Activated CD4-positive, alpha-beta T cell treated with anti-CD3 and anti-CD28 coated beads for 24 hours (primary cell): ENCODE measurements at regions not wholly inside any gene's neighbourhood (a gene's known extent, or its start where the extent isn't known, plus 50 kb on each side); places are given as distances from the start of the nearest gene placed in this dataset.

ENCODE experiments used
- DNase-seq, 2 donors: peaks; one replicate each; pipeline ENCODE4 v3.0.0-alpha.2; 2020; ENCODE audit warnings: low read depth in 2 of 2

DNA sequence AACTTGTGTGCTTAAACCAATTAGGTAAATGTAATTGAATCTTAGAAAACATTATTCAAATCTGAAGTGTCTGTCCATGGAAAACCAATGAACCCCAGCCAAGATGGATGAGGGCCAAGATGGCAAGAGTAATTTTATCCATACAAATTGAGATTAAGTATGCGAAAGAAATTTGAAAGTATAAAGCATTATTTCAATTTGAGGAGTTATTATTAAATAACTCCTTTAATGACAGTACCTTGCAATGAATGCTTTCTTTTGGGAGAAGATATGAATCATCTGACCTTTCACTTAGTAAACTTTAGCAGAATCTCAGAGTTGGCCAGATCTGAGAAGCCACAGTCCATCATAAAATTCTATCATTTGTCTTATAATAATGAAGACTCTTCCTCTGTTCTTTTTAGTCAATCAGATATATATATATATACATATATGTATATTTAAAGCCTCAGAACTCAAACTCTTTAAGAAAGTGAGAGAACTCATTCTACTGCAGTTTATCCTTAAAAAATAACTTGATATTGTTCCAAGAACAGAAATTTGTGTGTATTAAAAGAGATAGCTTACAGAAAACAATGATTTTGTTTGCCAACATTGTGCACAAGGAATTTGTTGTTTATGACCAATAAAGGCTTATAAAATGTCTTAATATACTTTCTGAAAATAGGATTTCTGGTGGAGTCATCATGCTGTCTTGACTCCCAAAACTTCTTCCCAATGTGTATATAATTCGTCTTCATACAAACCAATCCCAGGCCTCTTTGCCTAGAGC is 434.8 kb upstream of the THBS1 start:
- no peak for DNase-seq

DNA sequence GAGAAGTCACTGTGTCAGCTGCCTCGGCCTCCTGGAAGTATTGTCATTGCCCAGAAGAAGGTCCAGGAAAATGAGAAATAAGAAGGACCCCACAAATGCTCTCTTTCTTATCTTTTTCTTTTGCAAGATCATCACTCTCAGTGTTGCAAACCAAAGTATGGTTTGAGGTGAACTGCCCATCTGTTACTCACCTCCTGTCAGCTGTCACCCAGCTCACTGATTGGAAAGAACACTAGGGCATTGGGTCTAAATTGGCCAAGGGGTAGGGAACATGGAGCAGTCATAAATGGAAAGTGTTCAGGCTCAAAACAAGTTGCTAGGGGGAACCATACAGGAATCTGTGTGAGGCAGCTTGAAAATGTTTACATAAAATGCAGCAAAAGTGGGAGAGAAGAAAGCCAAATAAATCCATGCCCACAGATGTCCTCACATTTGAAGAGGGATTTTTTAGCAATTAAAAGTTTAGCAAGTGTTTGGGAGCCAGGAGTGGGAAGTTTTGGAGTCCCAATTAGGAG is 431.2 kb upstream of the THBS1 start:
- DNase-seq = no peak

DNA sequence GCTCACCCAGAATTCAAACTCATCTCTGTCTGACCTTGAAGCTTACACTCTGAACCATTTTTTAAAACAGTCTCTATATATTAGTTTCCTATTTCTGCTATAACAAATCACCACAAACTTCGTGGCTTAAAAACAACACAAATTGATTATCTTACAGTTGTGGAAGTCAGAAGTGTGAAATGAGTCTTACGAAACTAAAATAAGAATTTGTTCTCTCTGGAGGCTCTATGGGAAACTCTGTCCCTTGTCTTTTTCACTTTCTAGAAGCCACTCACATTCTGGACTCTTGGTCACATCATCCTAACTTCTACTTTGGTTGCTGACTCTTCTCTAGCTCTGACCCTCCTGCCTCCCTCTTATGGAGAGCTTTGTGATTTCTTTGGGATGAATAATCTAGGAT is 429.3 kb upstream of the THBS1 start:
- no peak for DNase-seq

DNA sequence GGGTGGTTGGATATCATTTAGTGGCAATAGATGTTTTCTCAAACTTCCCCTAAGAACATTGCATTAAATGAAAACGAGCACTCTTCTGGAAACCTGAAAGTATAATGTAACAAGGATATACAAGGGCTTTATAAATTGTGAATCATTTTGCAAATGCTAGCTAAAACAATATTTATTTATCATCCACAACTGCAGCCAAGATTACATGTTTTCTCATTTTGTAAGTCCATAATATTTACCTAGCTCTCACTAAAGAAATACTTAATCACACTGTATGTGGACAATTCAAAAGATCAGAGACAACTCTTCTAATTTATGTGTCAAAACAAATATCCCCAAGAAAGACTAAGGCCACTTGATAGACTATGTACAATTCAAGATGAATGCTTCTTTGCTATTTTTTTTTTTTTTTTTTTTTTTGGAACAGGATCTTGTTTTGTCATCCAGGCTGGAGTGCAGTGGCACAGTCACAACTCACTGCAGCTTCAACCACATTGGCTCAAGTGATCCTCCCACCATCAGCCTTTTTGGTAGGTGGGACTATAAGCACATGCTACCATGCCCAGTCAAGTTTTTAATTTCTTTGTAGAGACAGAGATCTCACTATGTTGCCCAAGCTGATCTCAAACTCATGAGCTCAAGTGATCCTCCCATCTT is 427.7 kb upstream of the THBS1 start:
- no peak for DNase-seq

DNA sequence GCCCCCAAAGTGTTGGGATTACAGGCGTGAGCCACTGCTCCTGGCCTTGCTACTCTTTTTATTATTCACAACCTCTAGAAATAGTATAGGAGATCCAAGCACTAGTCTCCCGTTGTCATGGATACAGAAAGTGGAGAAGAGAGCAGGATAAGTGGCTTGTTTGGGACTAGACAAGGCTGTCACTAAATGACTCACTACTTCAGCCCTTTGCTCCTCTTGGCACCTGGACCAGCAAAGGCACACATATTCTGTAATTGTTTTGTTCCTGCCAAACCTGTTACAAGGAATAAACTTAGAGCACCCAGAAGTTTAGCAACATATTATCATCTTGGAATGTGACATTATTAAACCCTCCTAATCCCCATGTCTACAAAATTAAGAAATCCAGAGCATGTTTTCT is 427.2 kb upstream of the THBS1 start:
- no peak for DNase-seq

DNA sequence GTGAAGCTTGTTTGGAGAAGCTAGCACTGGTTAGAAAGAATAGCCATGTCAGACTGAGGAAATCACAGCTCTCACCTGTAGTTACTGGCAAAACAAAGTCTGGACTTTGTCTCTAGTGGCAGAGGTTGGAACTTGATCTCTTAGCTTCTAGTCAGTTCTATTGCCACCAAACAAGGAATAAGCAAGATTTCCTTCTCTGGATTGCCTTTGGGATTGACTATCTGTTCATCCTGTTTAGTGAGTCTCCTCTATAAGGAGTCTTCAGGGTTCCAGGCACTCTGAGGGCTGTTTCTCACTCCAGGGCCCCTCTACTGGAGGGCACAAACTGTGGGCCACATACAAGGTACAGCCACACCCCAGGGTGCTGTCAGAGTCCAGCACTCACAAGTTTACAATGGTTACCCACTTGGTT is 426.6 kb upstream of the THBS1 start:
- no peak for DNase-seq

DNA sequence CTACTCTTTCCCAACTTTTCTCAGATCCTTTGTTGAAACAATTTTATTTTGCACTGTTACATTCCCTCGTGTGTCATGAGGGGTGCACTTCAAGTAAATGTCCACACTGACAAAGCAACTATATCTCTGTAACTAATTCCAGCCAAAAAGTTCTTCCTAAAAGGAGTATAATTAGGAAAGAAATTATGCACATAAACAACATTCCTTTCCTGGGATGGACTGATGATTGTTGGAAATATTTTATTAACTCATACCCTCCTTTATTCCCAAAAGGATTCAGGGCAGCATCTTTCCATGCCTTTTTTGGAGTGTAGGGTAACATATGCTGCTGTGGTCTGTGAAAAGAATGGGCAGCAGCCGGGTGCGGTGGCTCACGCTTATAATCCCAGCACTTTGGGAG is 426.1 kb upstream of the THBS1 start:
- no peak for DNase-seq

DNA sequence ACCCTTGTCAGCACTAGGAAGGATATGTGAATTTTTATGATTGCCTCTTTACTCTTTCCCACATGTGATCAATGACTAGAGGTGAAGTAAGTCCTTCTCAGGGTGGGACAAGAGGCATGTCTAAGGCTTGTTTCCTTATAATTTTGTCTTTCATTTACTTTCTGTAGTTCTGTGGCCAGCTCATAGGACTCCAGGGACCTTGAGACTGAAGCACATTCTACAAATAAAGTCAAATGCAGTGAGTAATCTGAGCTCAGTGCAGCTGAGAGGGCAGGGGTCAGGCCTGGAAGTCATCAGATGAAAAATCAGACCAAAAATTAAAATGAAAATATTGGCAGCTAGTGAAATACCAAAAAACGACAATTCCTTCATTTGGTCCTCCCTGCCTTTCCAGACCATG is 424.7 kb upstream of the THBS1 start:
- DNase-seq = no peak

DNA sequence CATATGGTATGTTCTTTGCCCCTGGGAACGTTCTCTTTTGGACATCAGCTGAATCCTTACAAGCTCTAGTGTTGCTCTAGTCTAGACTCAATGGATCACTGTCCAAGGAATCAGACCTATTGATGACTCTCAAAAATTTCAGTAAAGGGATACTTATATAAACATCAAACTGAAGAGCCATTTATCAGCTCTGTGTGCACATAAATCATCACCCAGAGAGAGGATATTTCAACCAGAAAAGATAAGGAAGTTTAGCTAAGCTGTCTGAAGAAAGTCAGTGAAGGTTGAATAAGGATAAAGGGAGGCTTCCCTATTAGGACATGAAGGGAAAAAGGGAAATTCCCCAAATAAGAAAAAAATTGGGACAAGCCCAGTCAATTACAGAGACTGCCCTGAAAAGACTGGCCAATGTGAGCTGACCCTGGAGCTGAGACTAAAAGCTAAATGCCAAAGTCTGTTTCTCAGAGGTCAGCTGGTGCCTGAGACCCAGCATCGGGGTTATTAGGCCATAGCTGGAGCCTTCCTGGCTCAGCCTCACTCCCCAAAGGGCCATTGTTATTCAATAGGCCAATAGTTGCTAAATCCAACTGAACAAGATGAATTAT is 424.1 kb upstream of the THBS1 start:
- DNase-seq = no peak

DNA sequence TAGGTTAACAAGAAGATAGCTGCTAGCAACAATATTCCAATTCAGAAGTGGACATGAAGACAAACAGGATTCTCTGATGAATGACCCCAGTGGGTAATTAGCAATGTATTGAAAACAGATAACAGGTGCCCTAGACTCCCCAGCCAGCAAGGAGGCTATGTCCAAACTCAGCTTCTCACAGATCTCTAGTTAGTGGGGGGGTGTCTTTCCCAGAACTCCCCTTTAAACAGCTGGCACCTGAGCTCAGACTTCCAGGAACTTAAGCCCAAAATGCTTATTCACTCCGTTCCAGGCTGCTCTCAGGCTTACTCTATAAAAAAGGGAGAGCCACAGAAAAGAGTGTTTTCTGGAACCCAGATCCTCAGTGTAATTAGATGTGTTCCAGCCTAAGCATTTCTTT is 423.0 kb upstream of the THBS1 start:
- no peak for DNase-seq

DNA sequence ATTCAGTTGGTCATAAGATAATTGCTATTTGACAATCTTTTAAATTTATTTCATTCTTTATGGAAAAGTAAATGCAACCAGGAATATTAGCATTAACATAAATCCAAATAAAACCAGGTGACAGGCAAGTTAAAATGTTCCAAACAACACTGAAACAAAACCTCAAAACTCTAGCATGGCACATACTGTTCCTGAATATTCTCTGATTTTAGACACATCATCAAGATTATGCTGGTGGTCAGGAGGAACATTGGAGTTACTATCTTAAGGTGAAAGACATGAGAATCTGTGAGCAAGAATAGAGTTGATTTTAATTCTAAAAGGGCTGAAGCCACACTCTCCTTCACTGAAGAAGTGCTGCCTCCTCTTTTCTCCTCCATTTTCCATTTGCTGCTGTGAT is 421.0 kb upstream of the THBS1 start:
- no peak for DNase-seq

DNA sequence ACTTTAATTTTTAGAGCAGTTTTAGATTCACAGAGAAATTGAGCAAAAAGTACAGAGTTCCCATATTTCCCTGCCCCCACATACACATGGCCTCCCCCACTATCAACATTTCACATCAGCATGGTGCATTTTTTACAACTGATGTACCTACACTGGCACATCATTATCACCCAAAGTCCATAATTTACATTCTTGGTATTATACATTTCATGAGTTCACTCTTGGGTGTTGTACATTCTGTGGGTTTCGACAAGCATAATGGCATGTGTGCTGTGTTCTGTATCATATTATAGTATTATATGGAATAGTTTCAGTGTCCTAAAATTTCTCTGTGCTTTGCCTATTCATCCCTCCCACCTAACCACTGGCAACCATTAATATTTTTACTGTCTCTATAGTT is 419.8 kb upstream of the THBS1 start:
- DNase-seq = no peak

DNA sequence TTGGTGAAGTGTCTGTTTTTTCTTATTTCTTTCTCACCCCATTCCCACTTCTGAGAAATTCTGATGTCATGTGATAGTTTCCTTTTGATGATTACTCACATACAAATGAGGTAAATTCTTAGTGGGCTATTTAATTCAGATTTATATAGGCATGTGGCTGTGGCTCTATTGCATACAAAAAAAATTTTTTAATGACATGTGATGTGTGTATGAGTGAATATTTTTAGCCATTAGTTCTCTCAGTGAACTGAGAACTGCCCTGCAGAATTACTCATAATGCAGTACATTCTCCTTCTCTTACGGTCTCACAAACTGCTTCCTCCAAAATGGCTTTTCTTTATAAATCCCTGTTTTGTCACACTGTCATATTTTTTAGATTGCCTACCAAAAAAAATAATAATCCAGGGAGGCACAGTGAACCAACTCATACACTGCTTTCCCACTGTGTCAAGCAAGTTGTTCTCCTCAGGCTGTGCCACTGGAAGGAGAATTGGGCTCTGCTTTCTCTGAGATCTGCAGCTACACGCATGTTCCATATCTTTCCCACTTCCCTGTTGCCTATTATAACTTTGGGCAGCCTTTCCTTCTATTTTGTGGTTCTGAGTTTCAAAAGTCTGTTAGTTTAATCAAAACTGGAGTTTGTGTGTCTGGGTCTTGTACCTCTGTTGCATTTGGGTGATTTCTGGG is 415.7 kb upstream of the THBS1 start:
- DNase-seq = no peak

DNA sequence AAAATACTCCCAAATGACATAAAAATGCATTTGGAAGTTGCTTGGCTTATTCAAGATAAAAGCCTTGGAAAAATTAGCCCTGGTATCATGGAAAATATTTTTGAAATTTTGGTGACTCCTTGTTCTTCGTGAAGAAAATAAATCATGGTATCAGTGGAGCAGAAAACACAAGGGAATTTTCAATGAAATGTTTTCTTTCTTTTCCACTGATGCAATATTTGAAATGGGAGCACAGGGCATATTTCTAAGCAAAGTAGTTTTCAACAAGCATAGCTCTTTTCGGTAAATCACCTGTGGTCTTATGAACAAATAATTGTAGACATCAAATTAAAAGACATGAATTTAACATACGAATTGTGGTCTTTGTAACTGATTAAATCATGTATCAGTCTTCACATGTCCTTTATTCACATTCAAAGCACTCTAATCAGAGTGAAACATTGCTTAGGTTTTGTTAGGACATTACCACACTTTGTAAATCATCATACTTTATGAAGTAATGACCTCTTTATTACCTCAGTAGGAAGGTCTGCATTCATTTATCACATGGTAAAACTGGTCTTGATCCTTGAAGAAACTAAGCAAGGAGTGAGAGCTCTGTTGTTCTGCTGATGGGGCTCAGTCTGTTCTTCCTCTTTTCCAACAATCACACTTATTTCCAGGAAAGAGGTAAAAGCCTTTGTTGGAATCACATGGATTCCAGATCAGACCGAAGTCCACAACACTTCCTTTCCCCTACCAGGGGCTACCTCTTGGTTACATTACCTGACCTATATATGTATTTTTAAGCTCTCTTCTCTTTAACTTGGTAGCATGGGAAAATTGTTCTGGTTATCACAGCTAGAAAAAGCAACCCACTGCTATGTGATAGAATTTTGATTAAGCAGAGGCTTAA is 413.5 kb upstream of the THBS1 start:
- DNase-seq = no peak

DNA sequence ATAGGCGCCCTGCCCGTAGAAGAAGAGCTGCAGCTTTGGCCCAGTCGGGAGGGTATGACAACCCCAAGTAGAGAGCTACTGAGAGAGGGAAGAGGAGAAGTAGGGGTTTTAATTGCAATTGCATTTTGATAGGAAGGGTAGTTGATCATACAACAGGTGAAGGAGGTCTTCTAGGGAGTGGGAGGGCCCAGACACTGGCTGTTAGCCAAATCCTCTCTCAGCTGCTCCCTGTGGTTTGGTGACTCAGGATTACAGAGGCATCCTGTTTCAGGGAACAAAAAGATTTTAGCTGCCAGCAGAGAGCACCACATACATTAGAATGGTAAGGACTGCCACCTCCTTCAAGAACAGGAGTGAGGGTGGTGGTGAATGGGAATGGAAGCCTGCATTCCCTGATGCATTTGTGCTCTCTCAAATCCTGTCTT is 408.9 kb upstream of the THBS1 start:
- peak; percentile 12 to 20 for DNase-seq

DNA sequence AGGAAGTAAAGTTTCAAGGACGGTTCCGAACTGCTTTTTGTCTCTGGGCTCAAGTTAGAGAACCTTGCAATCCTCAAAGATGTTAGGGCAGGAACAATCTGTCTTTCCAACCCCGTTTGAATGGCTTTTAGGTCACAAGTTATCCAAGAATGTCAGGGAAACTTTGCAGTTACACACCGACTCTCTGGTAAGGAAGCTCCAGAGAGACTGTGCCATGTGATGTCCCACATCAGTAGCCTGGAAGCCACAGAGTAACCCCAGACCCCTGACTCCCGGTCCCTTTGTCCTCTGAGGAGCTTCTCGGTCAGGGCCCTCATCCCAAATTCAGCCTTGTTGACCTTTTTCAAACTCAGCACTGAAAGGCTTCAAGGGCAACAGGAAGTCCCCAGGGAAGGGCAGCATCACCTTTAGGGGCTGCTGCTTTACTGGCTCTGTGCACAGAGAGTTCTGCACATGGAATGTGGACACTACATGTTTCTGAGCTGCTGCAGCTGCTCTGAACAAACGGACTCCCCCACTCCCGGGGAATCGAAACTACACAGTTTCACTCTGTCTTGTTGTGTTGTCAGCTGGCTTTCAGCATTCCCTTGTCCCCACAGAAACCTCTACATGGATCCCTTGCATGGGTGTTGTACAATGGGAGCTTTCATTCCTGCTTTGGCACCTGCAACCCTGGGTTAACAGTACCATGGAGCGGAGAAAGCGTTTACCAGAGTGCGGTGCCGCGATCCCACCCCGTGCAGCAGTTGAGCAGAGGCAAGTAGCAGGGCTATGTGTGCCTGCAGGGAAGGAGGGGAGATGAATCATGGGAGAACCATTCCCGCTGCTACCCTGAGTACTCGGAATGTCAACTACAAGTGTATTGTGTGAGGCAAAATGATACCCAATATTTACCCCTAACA is 408.2 kb upstream of the THBS1 start:
- no peak for DNase-seq

DNA sequence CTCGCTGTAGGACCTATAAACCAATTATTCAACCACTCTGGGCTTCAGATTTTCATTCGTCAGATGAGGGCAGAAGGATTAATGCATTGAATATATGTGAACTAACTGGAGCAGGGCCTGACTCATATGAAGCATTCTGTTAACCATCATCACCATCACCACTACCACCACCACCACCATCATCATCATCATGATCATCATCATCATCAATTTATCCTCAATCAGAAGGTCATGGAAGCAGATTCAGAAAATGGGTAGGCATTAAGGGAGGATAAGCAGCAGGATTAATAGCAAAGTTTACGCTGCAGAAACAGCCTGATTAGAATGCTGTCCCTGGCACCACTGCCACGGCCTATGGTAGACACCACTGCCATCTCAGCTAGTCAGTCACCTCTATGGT is 407.5 kb upstream of the THBS1 start:
- no peak for DNase-seq

DNA sequence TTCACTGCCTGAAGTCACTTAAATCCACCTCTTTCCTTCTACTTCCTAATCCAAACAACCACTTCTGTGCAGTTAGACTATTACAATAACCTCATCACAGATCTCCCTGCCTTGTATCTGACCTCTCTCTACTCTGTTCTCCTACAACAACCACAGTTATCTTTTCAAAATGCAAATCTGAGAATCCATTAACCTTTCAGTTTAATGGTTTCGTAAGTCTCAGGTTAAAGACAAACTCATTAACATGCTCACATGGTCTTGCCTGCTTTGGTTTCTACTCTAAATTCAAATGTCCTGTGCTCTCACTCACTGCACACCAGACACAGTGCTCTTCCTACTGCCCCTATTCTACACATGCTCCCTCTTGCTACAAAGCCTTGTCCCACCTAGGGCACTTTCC is 406.5 kb upstream of the THBS1 start:
- no peak for DNase-seq

DNA sequence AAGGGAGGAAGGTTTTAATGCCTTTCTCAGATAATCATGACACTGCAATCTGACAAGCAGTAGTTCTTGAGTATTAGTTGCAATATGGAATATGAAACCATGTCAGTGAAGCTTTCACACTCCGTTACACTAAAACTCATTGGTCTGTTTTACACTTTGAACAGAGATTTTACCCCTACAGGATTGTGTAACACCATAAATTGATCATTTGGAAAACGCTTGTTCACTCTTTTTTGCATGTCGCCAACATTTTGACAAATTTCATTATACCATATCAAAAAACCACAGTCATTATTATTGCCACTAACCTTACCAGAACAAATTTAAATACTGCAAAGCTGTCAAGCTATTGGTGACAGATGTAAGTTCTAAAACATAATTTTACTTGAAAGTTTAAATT is 404.8 kb upstream of the THBS1 start:
- no peak for DNase-seq

DNA sequence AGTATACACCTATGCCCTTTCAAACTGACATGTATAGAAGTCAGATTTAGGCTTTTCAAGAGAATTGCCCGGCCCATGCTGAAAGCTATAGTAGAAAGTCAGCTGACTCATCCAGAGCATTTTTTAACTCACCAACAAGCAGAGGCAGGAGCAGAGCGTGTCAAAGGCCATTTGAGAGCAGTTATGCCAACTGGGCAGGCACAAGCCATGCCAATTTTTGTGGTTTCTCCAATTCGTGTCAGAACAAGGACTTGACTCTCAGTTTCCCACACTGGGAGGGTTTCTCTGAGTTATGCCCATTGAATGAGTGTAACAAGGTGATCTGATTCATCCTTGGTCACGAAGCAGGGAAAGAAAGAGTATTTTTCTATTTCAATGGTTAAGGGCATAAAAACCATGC is 403.3 kb upstream of the THBS1 start:
- no peak for DNase-seq
